22Rv1 (cell line): ENCODE measurements at regions not wholly inside any gene's neighbourhood (a gene's known extent, or its start where the extent isn't known, plus 50 kb on each side); places are given as distances from the start of the nearest gene placed in this dataset.

Experiments used
- H3K27ac ChIP-seq: fragments of 450-650 bp; 2 replicates; pipeline ENCODE4 v1.5.1; 2017
- CTCF ChIP-seq: fragments of 450-650 bp; IDR thresholded peaks from 2 replicates; pipeline ENCODE4 v1.5.1; 2017; ENCODE audit warnings: mild to moderate bottlenecking
- ZFX ChIP-seq: fragments of 450-650 bp; IDR thresholded peaks from 2 replicates; pipeline ENCODE4 v1.6.1; 2017; ENCODE audit warnings: antibody characterized with exemption, borderline replicate concordance

GRCh38 chr9:1429297-1429696 is 379.1 kb downstream of the DMRT2 start:
- TF ChIP-seq CTCF (peak; percentile 41), ZFX (no peak)
- H3K27ac ChIP-seq = no peak overlapping the region

GRCh38 chr9:1431461-1431860 is 381.3 kb downstream of the DMRT2 start:
- no peak overlapping the region for H3K27ac ChIP-seq
- TF ChIP-seq CTCF = no peak
- TF ChIP-seq ZFX = no peak

GRCh38 chr9:1434052-1434767 is 384.1 kb downstream of the DMRT2 start:
- no peak for TF ChIP-seq ZFX
- TF ChIP-seq CTCF = peak; percentile 14; the same call in 1 of the 2 replicates
- H3K27ac ChIP-seq = no peak overlapping the region

GRCh38 chr9:1434811-1435210 is 384.7 kb downstream of the DMRT2 start:
- H3K27ac ChIP-seq = no peak overlapping the region
- TF ChIP-seq CTCF = no peak
- no peak for TF ChIP-seq ZFX

GRCh38 chr9:1440256-1440655 is 390.1 kb downstream of the DMRT2 start:
- H3K27ac ChIP-seq = no peak overlapping the region
- TF ChIP-seq ZFX = no peak
- no peak for TF ChIP-seq CTCF

GRCh38 chr9:1442105-1442504 is 391.9 kb downstream of the DMRT2 start:
- TF ChIP-seq CTCF (no peak), ZFX (no peak)
- no peak overlapping the region for H3K27ac ChIP-seq

GRCh38 chr9:1443450-1443849 is 393.3 kb downstream of the DMRT2 start:
- TF ChIP-seq CTCF (no peak), ZFX (no peak)
- no peak overlapping the region for H3K27ac ChIP-seq
